GM18861 (cell line): ENCODE measurements at regions not wholly inside any gene's neighbourhood (a gene's known extent, or its start where the extent isn't known, plus 50 kb on each side); places are given as distances from the start of the nearest gene placed in this dataset.

Source experiments
- ATAC-seq: cut with Tn5 transposase; IDR thresholded peaks from one replicate; pipeline ENCODE4 v1.9.1; 2021; ENCODE audit not compliant: unreplicated experiment

DNA sequence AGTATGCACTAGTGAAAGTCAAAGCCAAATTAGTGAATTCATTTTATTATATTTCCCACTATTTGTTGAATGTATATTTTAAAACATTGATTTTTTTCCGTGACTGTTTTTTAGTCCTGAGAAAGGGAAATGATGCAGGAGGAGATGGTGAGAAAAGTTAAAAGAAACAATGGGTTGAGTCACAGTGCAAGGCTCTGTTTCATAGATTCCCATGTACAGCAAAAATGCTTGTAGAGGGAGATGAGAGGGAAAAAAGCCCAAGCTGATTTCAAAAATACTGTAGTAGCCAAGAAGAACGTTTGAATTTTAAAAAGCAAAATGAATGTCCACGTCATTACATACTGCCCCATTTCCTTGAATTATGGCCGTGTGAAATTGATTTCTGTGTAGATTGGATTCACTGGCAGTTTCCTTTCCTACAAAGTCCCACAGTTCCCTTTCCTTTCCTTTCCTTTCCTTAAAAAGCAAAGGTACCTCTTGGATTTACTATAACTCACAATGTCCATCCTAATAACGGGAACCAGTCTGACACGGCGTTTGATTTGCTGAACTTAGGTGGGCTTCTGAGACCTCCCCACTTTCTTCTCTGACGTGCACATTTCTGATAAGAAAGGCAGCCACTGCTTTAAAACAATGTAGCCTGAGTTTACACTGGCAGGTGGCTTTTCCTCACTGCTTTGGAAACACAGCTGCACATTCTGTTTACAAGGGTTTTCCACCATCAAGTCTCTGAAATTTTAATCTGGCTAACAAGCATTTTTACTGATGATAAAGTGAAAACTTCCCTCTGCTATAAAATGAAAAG lies 63.7 kb downstream of the SPCS3 start:
- no peak for ATAC-seq

DNA sequence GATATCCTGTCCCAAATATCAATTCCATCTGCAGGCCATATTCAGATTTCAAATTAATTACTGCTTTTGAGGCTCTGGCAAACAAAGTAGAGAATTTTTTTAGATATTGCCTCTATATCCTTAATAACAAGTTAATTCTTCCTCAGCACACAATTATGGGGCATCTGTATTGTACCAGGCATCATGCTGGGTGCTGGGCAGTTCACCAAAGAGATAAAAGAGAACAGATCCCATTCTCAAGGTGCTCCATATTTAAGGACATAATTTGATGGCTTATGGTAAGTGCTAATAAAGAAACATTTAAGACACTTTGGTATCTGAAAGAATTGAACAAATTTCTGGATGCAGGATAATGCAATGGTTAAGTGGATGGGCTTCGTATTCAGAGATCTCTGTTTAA lies 65.8 kb downstream of the SPCS3 start:
- no peak for ATAC-seq

GRCh38 chr4:176387571-176387970 lies 67.8 kb downstream of the SPCS3 start:
- no peak for ATAC-seq

- ATAC-seq, result no peak
Measured at GRCh38 chr4:176393306-176394013, 73.7 kb downstream of the SPCS3 start.

DNA sequence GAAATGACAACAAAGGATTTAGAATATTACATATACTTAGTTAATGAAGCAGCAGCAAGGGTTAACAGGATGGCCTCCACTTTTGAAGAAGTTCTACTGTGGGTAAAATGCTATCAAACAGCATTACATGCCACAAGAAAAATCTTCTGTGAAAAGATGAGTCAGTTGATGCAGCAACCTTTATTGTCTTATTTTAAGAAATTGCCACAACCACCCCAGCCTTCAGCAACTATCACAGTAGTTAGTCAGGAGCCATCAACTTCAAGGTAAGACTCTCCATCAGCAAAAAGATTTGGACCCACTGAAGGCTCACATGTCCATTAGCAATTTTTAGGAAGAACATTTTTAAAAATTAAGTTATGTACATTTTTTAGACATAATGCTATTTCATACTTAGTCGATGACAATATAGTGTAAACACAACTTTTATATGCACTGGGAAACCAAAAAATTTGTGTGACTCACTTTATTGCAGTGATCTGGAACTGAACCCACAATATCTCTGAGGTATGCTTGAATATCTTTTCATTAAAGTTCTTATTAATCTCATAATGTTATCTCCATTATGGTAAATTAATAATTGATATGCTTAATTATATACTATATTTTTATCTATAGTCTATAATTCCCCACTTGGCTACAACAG lies 81.2 kb downstream of the SPCS3 start:
- no peak for ATAC-seq

GRCh38 chr4:176404621-176405020 lies 84.9 kb downstream of the SPCS3 start:
- no peak for ATAC-seq

- no peak for ATAC-seq
Measured at GRCh38 chr4:176406297-176406696, 86.5 kb downstream of the SPCS3 start.

GRCh38 chr4:176406736-176407135 lies 87.0 kb downstream of the SPCS3 start:
- no peak for ATAC-seq

GRCh38 chr4:176409627-176410026 lies 89.9 kb downstream of the SPCS3 start:
- no peak for ATAC-seq

GRCh38 chr4:176413171-176413570 lies 93.4 kb downstream of the SPCS3 start:
- ATAC-seq, result peak; percentile 72

DNA sequence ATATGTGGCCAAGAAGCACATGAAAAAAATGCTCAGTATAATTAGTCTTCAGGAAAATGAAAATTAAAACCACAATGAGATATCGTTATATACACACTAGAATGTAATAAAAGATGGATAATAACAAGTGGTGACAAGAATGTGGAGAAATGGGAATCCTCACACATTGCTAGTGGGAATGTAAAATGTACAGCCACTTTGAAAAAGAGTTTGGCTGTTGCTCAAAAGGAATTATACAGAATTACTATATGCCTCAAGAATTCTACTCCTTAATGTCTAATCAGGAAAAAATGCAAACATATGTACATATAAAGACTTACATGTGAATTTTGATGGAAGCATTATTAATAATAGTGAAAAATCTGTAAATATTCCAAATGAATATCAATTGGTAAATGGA lies 102.2 kb downstream of the SPCS3 start:
- no peak for ATAC-seq

- no peak for ATAC-seq
Measured at GRCh38 chr4:176422511-176422910, 102.7 kb downstream of the SPCS3 start.

DNA sequence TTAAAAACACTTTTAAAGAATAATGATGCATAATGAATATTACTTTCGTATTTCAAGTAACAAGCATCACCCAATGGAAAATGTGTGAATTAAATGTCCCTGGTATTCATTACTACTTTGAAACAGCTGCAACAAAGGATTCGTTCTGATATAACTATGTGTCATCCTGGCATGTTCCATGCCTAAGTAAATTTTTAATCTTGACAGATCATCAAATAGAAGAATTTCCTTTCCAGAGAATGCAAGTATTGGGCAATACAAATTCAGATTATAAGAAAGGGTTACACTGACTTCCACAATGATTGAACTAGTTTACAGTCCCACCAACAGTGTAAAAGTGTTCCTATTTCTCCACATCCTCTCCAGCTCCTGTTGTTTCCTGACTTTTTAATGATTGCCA lies 105.3 kb downstream of the SPCS3 start:
- no peak for ATAC-seq

- ATAC-seq, result no peak
Measured at GRCh38 chr4:176432811-176433540, 113.2 kb downstream of the SPCS3 start.

- ATAC-seq, result no peak
Measured at GRCh38 chr4:176433983-176434382, 114.2 kb downstream of the SPCS3 start.

- ATAC-seq, result no peak
Measured at GRCh38 chr4:176435901-176436292, 116.1 kb downstream of the SPCS3 start.

DNA sequence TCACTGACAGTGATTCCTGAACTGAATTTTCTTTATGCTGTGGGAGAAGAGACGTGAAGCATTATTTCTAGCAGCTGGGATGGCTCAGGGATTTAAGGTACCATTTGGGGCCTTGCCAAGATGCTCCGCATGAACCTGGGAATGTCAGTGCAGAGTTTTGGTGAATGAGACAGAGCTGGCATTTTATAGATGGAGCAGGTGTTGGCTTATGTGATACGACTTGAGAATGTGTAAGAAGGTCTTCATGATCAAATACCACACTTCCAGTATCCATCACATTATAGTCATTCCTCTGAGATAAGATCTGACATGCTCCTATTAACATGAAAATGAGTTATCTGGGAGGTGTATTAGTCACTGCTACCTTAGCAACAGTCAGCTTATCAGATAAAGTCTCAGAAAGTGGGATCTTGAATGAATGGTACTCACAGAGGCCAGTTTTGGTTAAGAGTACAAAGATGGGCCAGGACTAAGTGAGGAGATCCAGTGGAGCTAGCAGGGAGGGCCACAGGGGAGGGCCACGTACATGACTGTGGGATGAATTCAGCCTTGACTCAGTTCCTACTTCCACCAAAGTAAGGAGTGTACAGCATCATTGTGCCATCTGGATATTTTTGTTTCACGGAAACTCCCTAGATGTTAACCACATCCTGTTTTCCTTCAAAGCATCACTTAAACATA lies 116.7 kb downstream of the SPCS3 start:
- no peak for ATAC-seq

- ATAC-seq, result no peak
Measured at GRCh38 chr4:176437756-176438155, 118.0 kb downstream of the SPCS3 start.

GRCh38 chr4:176438401-176438800 lies 118.6 kb downstream of the SPCS3 start:
- ATAC-seq, result no peak

GRCh38 chr4:176439611-176440010 lies 119.8 kb downstream of the SPCS3 start:
- ATAC-seq, result no peak

DNA sequence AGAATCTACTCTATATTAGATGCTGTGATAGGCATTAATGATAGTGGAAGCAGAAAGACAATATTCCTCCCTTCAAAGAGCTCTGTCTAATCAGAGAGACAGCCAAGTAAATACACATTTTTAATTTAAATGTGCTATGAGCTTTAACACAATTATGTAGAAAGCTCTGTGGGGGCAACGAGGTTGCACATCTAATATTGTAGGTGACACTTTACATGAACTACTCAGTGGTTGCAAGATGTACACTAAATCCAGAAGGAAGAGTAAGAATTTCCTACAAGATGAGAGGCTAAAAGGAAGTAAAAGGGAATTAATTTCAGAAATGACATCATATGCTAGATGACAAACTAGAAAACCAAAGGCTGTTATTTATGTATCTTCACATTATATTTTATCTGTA lies 120.9 kb downstream of the SPCS3 start:
- no peak for ATAC-seq
